Stimulated activated CD8-positive, alpha-beta memory T cell treated with anti-CD3 and anti-CD28 coated beads, Interleukin-15, amount 100 ng/mL, for 24 hours (primary cell): ENCODE measurements at regions not wholly inside any gene's neighbourhood (a gene's known extent, or its start where the extent isn't known, plus 50 kb on each side); places are given as distances from the start of the nearest gene placed in this dataset.
A peak's percentile ranks its signal among the peaks of the same experiment; 100 is the strongest.

ENCODE experiments used
- DNase-seq: peaks from one replicate; pipeline ENCODE4 v3.0.0-alpha.2; 2020; ENCODE audit warnings: low read depth

DNA sequence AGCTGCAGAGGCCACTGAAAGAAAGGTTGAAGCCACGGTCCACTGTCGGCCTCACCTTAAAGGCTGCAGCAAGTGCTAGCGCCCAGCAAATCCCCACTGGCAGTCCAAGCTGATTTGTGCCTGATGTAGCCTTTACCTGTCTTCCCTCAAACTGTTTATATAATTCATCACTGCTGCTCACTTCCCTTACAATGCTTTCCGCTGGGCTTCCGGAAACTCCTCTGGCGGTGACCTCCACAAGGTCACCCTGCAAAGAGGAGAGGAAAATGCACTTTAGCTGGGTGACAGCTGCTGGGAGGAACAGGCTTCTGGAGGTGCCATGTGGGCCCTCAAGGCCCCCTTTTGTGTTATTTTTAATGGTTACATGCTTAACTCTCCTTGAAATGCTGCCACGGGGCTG lies 126.2 kb downstream of the CMPK2 start:
- no peak for DNase-seq

DNA sequence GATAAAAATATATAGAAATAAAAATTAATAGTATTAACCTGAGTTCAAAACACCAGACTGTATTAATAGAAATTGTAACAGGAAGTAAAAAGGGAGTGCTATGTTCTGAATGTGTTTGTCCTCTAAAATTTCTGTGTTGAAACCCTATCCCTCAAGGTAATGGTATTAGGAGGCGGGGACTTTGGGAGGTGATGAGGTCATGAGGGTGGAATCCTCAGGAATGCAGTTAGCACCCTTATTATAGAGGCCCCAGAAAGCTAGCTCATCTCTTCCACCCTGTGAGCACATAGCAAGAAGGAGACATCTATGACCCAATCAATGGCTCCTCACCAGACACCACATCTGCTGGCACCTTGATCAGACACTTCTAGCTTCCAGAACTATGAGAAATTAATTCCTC lies 124.5 kb downstream of the CMPK2 start:
- no peak for DNase-seq

DNA sequence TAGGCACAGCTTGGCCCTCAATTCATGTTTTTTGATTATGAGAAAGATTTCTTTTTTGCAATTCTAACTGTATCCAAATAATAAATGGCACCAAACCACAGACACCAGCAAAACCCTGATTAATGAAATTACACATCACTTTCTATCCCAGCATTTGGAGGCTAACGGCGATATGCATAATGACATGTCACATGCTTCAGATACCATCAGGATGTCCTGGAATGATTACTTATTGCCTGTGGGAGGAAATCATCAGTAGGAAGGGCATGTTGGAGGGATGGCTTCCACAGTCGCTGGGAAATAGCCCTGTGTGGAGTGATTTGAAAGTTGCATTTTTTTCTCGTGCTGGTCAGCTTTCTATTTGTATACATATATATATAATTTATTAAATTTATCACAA lies 121.7 kb downstream of the CMPK2 start:
- no peak for DNase-seq

DNA sequence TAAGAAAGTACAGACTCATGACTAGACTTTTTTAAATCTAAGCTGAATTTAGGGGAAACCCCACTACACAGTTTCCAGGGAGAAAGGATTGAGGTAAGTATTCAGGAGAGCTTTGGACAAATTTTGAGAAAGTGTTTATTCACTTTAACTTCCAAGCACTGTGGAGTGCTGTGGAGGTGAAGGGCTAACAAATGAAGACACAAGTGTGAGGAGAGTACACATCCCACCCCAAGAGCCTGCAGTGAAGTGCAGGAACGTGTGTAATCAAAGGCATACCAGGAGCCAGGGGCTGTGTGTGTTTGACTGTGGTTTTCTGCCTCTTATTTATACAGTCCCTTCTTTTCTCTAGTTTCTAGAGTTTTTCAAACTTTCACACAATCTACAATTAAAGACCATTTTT lies 118.3 kb downstream of the CMPK2 start:
- no peak for DNase-seq

DNA sequence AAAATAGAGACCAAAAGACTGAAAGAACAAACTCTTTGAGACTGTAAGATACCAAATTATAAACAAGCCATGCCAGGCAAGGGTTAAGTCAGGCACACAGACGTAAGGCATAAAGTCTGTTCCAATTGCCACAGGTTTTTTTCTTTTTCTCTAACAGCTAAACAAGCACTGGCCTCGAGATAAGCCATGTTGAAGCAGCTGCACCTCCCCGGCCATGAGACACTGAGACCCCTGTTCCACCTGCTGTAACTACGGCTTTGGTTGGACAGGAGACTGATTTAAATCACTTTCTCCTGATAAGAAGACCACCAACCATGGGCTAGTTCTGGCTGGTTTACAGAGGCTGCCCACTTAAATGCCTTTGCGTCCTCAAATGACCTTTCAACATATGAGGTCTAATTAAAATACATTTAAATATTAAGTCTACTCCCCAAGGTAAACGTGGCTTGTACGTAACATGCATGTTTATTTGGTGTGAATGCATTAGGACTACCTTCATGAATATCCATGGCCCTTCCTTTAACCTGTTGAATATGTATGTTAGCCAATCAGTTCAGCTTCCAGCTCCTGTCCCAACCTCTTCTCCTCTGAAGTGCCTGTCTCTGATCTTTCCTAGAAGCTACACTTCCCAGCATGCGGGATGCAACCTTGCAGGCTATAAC lies 117.2 kb downstream of the CMPK2 start:
- no peak for DNase-seq

DNA sequence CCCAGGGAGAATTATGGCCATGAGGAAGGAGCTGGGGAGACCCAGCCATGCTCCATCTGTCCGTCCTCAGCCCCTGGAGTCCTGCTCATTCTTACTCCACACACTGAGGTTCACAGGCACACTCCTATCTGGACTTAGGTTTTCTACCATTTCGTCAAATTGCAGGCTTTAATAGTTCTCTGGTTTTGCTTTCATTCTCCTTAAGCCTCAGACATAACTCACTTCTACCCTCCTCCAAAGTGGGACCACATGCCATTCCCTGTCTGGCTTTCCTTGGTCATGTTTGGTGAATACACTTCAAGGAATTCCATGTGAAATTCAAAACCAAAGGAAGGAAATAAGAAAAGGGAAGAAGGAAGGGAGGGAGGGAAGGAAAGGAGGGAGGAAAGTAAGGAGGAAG lies 115.7 kb downstream of the CMPK2 start:
- DNase-seq = no peak

DNA sequence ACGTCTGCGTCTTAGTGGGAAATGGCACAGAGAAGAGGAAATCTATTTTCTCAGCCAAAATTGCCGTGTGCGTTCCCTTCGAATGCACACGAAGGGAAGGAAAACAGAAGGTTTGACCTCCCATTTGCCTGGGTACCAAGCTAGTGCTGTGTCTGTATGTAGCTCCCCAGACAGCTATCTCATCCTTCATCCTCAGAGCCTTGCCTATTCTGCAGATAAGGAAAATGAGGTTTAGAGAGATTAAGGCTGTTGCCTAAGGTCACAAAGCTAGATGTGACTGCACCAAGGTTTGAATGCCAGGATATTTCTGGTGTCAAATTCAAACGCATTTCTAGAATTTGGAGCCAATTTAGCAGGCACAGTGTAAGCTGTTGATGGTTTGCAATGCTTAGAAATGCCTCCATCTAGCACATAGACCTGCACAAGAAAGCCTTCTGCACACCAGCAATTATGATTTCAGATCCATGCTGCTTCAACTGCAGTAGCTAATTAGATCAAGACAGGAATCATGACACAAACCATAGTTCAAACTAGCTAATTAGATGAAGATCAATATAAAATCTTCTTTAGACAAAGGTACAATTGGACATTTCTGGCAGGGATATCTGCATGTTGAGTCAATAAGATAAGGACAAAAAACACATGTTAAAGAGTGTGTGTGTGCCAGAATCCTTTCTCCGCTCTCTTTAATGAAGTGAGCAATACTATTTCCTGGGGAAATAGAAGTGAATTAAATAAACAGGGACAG lies 115.1 kb downstream of the CMPK2 start:
- no peak for DNase-seq

DNA sequence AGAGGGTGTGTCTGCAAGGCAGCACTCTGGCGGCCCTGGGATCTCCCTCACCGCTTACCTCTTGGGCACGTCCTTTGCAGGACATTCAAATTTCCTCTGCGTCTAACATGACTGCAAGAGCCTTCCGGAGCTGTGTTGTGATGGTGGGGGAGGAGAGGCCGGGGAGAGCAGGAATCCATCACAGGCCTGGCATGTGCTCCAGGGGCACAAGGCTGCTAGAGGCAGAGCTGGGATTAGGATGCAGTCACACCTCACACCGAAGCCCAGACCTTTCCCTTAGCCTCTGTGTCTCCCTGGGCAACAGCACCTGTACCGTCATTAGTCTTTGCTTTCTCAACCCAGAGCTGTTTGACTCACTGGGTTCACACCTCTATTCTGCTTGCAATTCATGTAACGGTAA lies 111.3 kb downstream of the CMPK2 start:
- DNase-seq = no peak

DNA sequence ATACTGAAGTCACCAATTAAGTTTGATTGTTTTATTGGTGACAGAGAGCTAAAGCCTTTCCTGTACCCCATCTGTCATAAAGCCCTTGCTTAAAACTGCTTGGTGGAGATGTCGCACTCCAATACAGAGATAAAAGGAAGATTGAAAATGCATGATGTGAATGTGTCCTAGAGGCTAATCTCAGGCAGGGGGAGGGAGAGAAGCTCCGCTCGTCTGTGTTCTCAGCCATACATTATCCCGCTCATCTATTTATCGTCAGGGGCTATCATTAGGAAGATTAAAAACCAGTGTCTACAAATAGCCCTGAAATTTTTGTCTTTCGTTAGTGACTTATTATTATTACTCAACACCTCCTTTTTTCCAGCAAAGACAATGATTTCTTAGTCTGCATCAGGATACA lies 110.3 kb downstream of the CMPK2 start:
- no peak for DNase-seq

DNA sequence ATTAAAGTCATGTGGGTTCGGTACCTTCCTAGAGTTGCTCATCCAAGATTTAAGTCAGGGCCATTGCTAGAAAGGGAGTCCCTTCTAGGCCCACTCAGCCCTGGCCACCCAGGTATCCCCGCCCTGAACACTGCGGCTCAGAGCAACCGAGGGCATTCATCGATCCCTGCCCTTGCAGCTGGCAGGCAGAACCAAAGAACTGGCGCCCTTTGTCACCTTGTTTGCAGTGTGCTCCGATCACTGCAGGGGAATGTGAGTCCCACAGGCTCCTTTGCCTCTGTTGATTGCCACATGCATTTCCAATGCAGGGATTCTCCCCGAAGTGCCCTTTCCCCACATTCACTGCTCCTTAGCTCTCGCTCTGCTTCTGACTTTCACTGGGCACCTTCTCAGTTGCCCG lies 108.5 kb downstream of the CMPK2 start:
- no peak for DNase-seq

DNA sequence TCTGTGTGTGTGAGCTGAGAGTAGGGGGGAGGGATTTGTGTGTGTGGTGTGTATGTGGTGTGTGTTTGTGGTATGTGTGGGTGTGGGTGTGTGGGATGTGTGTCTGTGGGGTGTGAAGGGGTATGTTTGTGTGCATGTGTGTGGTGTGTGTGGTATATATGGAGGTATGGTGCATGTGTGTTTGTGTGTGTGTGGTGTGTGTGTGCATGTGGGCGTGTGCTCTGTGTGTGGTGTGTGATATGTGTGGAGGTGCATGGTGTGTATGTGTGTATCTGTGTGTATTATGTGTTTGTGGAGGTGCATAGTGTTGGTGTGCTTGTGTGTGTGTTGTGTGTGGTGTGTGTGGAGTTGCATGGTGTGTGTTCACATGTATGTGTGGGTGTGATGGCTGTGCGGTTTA lies 106.0 kb downstream of the CMPK2 start:
- DNase-seq = no peak

DNA sequence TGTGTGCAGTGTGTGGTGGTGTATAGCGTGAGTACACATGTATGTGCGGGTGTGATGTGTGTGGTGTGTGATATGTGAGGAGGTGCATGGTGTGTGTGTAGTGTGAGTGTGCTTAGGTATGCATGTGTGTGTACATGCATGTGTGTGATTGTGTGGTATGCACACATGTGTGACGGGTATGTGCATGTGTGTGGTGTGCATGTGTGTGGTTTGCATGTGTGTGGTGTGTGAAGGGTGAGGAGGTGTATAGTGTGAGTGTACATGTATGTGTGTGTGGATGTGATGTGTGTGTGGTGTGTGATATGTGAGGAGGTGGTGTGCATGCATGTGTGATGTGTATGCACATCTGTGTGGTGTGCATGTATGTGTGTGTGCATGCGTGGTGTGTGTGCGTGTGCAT lies 105.6 kb downstream of the CMPK2 start:
- DNase-seq = no peak

DNA sequence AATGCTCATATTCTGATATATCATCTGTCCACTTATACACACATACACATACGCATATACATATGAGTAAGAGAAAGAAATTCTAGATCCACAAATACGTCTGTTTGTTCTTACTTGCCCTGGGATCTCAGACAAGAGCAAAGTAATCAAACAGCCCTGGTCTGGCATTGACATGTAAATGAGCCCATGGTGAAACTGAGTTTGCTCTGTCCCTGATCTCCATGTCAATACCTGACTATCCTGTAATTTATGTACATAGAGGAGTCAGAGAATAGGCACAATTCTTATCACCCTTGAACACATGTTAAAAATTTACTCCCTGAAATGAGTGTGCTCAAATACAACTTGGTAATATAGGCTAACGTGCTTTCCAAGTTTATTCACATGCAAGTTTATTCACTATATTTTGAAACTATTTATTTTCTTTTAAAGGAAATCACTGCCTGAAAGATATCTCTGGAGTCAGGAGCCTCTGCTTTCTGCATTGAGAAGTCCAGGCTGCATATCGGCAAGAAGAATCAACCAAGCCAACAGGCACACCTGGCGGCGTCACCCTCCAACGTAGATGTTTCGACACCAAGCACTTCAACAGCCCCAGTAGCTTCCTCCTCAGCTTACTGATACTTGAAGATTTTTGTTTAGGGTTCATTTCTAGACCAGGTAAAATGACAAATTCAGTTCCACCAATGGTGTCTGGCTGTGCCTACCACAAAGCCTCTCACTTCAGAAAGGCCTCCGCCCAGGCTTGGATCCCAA lies 100.6 kb downstream of the CMPK2 start:
- no peak for DNase-seq

DNA sequence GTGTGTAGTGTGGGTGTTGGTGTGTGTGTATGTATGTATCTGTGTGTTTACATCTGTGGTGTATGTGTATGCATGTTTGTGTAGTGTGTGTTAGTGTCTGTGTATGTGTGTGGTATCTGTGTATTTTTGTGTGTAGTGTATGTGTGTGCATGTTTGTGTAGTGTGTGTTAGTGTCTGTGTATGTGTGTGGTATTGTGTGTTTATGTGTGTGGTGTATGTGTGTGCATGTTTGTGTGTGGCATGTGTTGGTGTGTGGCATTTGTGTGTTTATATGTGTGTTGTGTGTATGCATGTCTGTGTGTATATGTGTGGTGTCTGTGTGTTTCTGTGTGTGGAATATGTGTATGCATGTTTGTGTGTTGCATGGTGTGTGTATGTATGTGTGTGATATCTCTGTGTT lies 96.4 kb downstream of the CMPK2 start:
- no peak for DNase-seq

DNA sequence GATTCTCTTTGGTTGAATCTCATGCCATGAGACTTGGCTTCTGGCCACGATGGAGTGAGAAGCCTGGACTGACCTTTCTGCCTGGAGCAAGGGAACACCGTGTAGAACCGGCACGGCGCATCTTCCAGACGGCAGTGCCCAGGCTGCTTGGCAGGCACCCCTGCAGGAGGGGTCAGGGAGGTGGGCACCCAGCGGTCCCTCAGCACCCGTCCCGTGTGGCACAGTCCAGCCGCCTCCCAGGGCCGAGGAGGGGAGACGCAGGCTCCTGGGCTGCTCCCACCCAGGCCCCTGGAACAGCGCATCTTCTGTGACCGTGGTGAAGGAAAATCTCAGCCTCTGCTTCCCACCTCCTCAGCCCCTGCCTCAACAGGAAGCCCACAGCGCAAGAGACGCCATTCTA lies 95.7 kb downstream of the CMPK2 start:
- DNase-seq = no peak

DNA sequence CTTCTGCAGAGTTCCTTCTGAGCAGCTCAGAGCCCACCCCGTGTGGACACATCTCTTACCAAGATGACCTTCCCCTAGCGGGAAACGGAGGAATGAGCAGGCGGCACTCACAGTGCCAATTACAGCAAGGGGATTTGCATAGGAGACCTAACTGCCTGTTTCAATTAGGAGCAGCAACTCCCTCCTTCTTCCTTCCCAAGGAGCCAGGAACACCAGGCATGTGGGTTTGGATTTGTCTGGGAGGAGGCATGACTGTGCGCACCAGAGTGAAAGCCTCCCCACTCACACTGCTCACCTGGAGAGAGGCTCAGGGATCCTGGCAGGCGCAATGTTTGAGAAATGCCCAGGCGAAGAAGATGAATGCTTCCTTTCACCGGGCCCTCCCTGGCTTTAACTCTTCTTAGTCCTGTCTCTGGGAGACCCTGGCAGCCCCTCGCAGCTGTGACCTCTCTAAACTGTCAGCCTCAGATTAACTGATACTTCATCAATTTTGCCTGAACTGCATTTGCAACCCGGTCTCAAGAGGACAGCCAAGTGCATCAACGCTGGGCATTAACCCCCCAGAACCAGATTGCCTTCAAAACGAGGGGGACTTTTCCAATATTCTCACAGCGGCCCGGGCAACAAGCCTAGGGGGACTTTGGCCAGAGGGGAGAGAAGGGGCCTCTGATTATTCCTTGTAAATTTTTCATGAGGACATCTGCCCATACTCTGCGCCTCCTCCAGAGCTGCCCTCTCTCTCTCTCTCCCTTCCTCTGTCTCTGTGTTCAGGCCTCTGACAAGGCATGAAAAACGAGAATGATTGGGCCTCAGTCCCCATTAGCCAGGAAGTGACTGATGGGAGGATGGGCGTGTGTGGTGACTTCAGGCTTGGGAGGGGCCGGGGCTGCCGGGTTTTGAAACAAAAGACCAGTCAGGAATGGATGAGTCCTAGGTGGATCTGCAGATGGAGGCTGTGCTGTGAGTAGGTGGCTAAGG lies 93.8 kb downstream of the CMPK2 start:
- no peak for DNase-seq

DNA sequence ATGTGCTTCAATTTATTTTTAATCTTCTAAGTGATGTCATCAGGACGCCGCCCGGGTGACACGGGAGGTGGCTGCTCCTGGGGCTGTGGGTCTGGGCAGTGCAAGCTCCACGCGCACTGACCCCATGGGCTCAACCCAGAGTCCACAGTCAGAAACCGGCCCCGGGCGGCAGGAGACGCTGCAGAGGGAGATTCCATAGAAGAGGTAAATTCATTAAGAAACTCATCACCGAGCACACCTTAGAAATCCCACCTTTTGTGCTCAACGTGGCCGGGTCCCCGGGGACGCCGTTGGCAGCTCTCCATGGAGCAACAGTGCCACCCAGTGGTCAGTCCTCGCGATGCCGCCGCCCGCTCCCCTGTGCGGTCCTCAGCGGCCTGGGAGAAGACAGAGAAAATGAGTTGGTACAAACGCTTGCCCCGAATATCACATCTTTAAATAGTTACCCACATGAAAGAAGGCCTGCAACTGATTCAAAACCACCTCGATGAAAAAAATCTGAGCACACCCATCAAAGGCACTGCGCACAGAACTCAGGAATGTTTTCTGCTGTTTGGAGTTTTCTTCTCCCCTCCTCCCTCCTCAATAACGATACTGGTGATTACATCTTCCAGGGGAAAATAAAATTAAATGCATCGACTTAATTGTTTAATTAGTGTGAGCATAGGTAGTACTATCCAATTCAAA lies 92.6 kb downstream of the CMPK2 start:
- peak; percentile 74 for DNase-seq

DNA sequence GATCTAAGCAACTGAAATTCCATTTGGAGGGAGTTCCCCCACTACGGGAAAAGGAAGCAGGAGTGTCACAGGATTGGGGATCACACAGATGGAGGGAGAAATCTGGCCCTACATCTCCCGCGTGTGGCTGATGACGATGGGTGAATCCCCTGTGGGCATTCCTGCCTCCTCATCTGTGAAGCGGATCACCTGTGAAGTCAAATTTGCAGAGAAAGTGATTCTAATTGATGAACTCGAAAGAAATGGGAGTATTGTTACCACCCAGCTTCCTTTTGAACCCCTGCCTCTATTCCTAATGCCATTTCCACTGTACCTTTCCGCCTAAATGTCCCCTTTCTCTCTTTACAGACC lies 92.0 kb downstream of the CMPK2 start:
- DNase-seq = no peak

DNA sequence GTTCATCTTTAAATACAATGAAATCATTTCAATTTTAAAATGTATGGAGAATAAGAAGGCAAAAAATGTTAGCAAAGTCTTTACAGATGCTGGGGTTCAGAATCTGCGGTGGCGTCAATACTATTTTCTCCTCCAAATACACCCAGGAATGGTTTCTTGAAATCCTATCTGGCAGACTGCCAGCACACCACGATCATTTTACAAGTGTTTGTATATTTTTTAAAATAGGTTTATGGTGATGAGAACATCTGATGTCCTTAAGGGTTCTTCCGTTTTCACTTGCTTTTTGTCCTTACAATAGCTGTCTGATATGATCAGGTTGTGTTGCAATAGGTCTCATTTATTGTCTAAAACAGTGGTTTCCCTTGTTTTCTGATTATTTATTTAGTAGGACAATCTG lies 89.6 kb downstream of the CMPK2 start:
- no peak for DNase-seq

DNA sequence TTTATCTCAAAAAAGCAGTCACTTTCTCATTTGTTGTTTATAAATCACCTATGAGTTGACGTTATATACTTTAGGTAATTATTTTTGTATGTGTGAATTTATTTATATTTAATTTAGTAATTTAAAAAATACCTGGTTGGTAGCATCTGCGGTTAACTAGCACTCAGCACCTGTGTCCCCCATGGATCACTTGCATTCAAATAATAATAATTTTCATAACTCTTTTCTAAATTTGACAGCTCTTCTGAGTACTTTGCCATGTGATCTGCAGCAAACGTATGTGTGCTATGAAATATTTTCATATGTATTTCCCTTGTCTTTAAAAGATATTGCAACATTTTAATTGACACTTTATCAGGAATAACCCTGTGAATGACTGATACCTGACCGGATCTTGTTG lies 88.1 kb downstream of the CMPK2 start:
- no peak for DNase-seq

DNA sequence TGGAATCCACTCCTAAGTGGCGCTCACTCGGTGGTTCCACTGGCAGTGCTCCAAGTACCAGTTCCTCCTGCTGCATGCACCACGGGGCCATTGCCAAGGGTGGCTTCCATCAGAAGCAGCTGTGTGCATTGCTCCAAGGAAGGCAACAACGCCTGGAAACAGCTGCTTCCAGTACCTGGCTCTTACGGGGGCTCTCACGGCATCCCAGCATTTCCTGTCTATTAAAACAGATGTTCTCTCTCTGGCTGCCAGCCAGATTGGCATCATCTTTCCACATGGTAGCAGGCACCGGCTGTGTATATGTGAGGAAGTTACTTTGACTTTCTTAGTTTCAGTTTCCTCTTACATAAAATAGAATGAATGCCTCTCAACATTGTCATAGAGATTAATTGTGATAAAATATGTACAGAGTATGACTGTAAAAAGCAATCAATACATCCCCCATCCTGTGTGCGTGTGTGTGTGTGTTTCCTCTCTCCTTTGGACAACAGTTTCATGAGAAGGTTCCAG lies 84.9 kb downstream of the CMPK2 start:
- DNase-seq = no peak
